HCT116 (cell line): ENCODE measurements at regions not wholly inside any gene's neighbourhood (a gene's known extent, or its start where the extent isn't known, plus 50 kb on each side); places are given as distances from the start of the nearest gene placed in this dataset.
"Not testable (repeated sequence)": the region's sequence is repeated elsewhere in the genome, so short reads cannot be mapped to it uniquely, and the experiment has no call there.

Source experiments
- CBX3 ChIP-seq: IDR thresholded peaks from 2 replicates; pipeline ENCODE4 v1.6.1; 2012; ENCODE audit warnings: low read depth
- CEBPB ChIP-seq: IDR thresholded peaks from 2 replicates; pipeline ENCODE4 v1.6.1; 2012; ENCODE audit warnings: low read depth
- EZH2 ChIP-seq: fragments of 200-600 bp; sonication (generic); IDR thresholded peaks from 2 replicates; pipeline ENCODE4 v1.6.1; 2017; ENCODE audit warnings: antibody characterized with exemption, mixed run types
- POLR2A ChIP-seq: IDR thresholded peaks from 2 replicates; pipeline ENCODE4 v1.7.0; 2011; ENCODE audit warnings: borderline replicate concordance; ENCODE audit not compliant: insufficient read depth, insufficient read length; ENCODE audit errors: extremely low read depth
- RAD21 ChIP-seq: IDR thresholded peaks from 2 replicates; pipeline ENCODE4 v1.6.1; 2012; ENCODE audit warnings: low read depth, mild to moderate bottlenecking
- SIN3A ChIP-seq: IDR thresholded peaks from 2 replicates; pipeline ENCODE4 v1.6.1; 2012; ENCODE audit warnings: low read depth
- SRF ChIP-seq: IDR thresholded peaks from 2 replicates; pipeline ENCODE4 v1.6.1; 2012; ENCODE audit warnings: low read depth
- TCF7L2 ChIP-seq: IDR thresholded peaks from 2 replicates; pipeline ENCODE4 v1.7.0; 2011; ENCODE audit warnings: borderline replicate concordance, inconsistent platforms; ENCODE audit not compliant: insufficient read depth, insufficient read length; ENCODE audit errors: extremely low read depth
- YY1 ChIP-seq: IDR thresholded peaks from 2 replicates; pipeline ENCODE4 v1.6.1; 2011; ENCODE audit warnings: low read length, low read depth, moderate library complexity, mild to moderate bottlenecking; ENCODE audit not compliant: insufficient replicate concordance; ENCODE audit errors: extremely low read depth
- ZNF274 ChIP-seq: fragments of 200-500 bp; sonication (Bioruptor generic); IDR thresholded peaks from 2 replicates; pipeline ENCODE4 v1.6.1; 2014; ENCODE audit warnings: mild to moderate bottlenecking, low read depth, low read length, inconsistent platforms
- TF ChIP-seq, protein P1 (sequence below), 3 experiments: fragments of 200-600 bp in 1 of 3; sonication (generic) in 1 of 3; IDR thresholded peaks in 2 of 3; conservative IDR thresholded peaks in 1 of 3; 2 replicates each; pipeline ENCODE4 v1.5.1; 2012 to 2017; ENCODE audit warnings: low read depth in 2 of 3, low read length in 2 of 3, antibody characterized with exemption in 1 of 3, borderline replicate concordance in 1 of 3, control low read depth in 1 of 3, mild to moderate bottlenecking in 1 of 3, mixed read lengths in 1 of 3, mixed run types in 1 of 3, moderate library complexity in 1 of 3; ENCODE audit not compliant: insufficient read depth in 1 of 3
- TF ChIP-seq, protein P2 (sequence below): IDR thresholded peaks from 2 replicates; pipeline ENCODE4 v1.6.1; 2012
- TF ChIP-seq, protein P3 (sequence below): IDR thresholded peaks from 2 replicates; pipeline ENCODE4 v1.6.1; 2012; ENCODE audit warnings: low read depth
- TF ChIP-seq, protein P4 (sequence below): IDR thresholded peaks from 2 replicates; pipeline ENCODE4 v1.6.1; 2011; ENCODE audit warnings: mild to moderate bottlenecking, low read length, moderate library complexity; ENCODE audit not compliant: insufficient replicate concordance; ENCODE audit errors: extremely low read depth

DNA sequence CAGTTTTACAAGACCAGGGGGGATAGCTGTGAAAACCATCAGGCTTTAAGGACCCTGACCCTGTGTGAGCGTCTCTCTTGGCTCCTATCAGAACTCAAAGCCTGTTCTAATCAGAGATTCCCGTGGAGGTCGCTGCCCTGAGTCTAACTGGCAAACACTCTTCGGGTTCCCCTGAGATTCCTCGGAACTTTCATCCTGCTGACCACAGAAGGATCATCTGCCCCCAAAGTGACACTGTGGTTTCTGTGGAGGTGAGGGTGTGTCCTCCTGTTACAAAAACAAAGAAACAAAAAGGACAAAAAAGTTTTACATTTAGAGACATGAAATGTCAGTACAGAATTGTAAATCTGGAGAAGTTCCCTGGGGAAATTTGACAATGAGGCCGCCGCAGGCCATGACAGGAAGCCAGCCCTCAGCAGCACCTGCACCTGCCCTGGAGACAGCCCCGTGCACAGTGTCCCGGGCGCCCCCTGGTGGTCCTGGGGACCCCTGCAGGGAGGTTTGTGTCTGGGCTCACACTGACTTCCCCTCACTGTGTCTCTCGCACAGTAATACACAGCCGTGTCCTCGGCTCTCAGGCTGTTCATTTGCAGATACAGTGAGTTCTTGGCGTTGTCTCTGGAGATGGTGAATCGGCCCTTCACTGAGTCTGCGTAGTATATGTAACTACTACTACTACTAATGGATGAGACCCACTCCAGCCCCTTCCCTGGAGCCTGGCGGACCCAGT, 708.3 kb downstream of the TMEM121 start:
- not testable (repeated sequence) for TF ChIP-seq SRF, POLR2A, EZH2, CBX3, TCF7L2, RAD21, CEBPB, ZNF274, YY1, SIN3A
- TF ChIP-seq, protein P1, sequence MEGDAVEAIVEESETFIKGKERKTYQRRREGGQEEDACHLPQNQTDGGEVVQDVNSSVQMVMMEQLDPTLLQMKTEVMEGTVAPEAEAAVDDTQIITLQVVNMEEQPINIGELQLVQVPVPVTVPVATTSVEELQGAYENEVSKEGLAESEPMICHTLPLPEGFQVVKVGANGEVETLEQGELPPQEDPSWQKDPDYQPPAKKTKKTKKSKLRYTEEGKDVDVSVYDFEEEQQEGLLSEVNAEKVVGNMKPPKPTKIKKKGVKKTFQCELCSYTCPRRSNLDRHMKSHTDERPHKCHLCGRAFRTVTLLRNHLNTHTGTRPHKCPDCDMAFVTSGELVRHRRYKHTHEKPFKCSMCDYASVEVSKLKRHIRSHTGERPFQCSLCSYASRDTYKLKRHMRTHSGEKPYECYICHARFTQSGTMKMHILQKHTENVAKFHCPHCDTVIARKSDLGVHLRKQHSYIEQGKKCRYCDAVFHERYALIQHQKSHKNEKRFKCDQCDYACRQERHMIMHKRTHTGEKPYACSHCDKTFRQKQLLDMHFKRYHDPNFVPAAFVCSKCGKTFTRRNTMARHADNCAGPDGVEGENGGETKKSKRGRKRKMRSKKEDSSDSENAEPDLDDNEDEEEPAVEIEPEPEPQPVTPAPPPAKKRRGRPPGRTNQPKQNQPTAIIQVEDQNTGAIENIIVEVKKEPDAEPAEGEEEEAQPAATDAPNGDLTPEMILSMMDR (IDR thresholded peaks at IDR 0.05 in 2 of 3, conservative IDR thresholded peaks at IDR 0.05 in 1 of 3; ENCODE audit: borderline replicate concordance in 1 of 3, insufficient read depth in 1 of 3, low read depth in 2 of 3, low read length in 2 of 3): not testable (repeated sequence)
- TF ChIP-seq, protein P2, sequence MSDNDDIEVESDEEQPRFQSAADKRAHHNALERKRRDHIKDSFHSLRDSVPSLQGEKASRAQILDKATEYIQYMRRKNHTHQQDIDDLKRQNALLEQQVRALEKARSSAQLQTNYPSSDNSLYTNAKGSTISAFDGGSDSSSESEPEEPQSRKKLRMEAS: not testable (repeated sequence)
- TF ChIP-seq, protein P3, sequence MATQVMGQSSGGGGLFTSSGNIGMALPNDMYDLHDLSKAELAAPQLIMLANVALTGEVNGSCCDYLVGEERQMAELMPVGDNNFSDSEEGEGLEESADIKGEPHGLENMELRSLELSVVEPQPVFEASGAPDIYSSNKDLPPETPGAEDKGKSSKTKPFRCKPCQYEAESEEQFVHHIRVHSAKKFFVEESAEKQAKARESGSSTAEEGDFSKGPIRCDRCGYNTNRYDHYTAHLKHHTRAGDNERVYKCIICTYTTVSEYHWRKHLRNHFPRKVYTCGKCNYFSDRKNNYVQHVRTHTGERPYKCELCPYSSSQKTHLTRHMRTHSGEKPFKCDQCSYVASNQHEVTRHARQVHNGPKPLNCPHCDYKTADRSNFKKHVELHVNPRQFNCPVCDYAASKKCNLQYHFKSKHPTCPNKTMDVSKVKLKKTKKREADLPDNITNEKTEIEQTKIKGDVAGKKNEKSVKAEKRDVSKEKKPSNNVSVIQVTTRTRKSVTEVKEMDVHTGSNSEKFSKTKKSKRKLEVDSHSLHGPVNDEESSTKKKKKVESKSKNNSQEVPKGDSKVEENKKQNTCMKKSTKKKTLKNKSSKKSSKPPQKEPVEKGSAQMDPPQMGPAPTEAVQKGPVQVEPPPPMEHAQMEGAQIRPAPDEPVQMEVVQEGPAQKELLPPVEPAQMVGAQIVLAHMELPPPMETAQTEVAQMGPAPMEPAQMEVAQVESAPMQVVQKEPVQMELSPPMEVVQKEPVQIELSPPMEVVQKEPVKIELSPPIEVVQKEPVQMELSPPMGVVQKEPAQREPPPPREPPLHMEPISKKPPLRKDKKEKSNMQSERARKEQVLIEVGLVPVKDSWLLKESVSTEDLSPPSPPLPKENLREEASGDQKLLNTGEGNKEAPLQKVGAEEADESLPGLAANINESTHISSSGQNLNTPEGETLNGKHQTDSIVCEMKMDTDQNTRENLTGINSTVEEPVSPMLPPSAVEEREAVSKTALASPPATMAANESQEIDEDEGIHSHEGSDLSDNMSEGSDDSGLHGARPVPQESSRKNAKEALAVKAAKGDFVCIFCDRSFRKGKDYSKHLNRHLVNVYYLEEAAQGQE: not testable (repeated sequence)
- TF ChIP-seq, protein P4, sequence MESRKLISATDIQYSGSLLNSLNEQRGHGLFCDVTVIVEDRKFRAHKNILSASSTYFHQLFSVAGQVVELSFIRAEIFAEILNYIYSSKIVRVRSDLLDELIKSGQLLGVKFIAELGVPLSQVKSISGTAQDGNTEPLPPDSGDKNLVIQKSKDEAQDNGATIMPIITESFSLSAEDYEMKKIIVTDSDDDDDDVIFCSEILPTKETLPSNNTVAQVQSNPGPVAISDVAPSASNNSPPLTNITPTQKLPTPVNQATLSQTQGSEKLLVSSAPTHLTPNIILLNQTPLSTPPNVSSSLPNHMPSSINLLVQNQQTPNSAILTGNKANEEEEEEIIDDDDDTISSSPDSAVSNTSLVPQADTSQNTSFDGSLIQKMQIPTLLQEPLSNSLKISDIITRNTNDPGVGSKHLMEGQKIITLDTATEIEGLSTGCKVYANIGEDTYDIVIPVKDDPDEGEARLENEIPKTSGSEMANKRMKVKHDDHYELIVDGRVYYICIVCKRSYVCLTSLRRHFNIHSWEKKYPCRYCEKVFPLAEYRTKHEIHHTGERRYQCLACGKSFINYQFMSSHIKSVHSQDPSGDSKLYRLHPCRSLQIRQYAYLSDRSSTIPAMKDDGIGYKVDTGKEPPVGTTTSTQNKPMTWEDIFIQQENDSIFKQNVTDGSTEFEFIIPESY: not testable (repeated sequence)
